Stromal cell of bone marrow (primary cell): ENCODE measurements at regions not wholly inside any gene's neighbourhood (a gene's known extent, or its start where the extent isn't known, plus 50 kb on each side); places are given as distances from the start of the nearest gene placed in this dataset.

Experiments
- DNase-seq: peaks from one replicate; pipeline ENCODE4 v3.0.0-alpha.2; 2012; ENCODE audit warnings: low read depth

GRCh38 chr6:81694855-81695254 is 57.6 kb downstream of the TENT5A start:
- no peak for DNase-seq

- DNase-seq, result no peak
Observed at GRCh38 chr6:81694207-81694606, 58.3 kb downstream of the TENT5A start.

GRCh38 chr6:81693266-81693665 is 59.2 kb downstream of the TENT5A start:
- no peak for DNase-seq

- DNase-seq, result no peak
Observed at GRCh38 chr6:81690073-81690472, 62.4 kb downstream of the TENT5A start.

- no peak for DNase-seq
Observed at GRCh38 chr6:81689580-81689979, 62.9 kb downstream of the TENT5A start.

GRCh38 chr6:81683912-81684311 is 68.6 kb downstream of the TENT5A start:
- DNase-seq, result no peak

- DNase-seq, result no peak
Observed at GRCh38 chr6:81682858-81683620, 69.4 kb downstream of the TENT5A start.

DNA sequence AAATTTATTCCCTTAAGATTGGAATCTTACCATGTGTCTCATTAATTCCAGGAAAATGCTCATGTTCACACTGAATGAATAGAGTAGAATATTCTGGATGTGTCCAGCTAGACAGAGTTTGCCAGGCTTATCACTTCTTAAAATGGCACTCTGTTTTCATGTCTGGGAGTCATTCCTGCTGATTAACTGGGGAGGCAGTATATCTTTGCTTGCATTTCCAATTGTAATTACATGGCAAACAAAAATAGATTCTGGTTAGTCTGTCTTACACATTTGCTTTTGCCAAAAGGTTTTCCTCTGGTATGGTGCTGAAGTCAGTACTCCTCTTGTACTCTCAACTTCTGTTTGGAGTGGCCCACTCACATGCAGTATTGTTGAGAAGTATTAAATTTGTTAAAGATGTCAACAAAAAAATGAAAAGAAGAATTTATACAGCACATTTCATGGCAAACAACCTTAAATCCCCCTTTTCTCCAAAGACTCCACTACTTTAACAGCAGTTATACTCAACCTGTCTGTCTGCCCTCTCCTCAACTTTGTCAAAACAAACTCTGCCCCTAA is 70.2 kb downstream of the TENT5A start:
- no peak for DNase-seq

DNA sequence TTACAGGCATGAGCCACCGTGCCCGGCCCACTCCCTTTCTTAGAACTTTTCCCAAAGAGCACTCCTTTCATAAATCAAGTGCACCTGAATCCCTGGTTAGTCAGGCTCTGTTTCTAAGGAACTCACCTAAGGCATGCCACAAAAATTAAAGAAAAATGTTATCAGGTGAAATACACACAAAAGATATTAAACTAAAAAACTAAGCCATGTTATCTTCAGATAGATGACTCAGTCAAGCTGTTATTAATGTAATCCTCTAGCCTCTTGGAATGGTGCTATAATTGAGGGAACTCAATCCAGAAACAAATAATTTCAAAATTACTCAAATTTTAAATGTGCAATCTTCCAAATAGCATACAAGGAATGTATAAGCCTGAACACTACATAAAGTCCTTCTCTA is 83.0 kb downstream of the TENT5A start:
- no peak for DNase-seq

- no peak for DNase-seq
Observed at GRCh38 chr6:81668615-81669047, 83.8 kb downstream of the TENT5A start.

- DNase-seq, result no peak
Observed at GRCh38 chr6:81666481-81666880, 86.0 kb downstream of the TENT5A start.

DNA sequence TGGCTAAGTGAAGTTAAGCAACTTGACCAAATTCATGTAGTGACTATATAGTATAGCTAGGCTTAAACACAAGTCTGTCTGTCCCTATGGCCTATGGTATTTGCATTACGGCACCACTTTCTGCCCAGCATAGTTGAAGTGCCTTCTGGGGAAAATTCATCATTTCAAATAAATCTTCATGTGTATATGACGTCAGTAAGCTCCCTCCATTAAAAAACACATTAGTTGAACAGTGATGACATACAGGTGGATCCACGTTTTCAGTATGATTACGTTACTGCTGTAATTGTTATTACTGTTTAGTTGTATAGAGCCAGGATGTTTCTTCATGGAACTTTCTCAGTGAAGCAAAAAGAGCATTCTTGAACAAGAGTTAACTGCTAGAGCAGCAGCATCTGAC is 96.2 kb downstream of the TENT5A start:
- no peak for DNase-seq

DNA sequence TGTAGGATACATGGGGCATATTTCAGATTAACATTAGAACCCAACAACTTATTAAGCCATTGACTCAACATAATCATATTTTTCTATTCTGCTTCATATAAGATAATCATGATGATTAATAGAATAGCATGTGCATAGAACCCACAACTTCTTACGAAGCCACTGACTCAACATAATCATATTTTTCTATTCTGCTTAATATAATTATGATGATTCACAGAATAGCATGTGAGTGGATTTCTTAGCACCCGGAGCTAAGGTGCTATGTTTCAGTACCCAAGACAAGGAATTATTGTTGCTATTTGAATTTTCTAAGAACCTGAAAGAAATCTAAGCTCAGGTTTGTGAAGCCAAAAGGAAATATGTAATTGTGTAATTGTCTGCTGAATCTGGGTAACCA is 96.8 kb downstream of the TENT5A start:
- DNase-seq, result no peak

DNA sequence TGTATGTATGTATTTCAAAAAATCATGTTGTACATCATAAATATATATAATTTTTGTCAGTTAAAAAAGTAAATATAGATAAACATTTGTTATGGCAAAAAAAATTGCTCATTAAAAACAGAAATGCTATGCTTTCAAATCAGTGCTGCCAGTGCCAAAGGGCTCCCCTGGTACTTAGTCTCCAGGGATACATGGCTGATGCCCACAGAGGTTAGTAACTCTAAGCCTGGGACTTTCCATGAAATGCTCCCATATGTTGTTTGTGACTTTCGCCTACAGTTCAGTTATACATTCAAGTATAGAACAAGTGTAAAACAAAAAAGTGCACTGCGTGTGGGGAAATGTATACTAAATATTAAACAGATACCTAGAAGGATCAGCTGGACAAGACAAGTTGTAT is 104.0 kb downstream of the TENT5A start:
- DNase-seq, result no peak

GRCh38 chr6:81643156-81643555 is 109.3 kb downstream of the TENT5A start:
- no peak for DNase-seq

DNA sequence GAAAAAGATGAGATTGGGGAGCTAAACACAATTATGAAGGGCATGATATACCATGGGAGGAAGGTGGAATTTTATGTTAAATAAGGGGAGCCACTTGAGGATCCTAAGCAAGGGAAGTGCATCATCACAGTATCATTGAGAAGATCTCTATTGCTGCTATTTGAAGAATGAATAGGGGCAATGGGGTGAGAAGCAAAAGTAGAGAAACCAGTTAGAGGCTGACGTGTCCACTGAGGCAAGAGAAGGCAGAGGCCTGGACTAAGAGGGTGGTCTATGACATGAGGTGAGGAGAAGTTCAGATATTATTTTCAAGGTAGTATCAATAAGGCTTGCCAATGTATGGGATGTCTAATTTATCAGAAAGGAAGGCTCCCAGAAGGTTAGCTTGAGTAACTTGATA is 111.6 kb downstream of the TENT5A start:
- DNase-seq, result no peak

DNA sequence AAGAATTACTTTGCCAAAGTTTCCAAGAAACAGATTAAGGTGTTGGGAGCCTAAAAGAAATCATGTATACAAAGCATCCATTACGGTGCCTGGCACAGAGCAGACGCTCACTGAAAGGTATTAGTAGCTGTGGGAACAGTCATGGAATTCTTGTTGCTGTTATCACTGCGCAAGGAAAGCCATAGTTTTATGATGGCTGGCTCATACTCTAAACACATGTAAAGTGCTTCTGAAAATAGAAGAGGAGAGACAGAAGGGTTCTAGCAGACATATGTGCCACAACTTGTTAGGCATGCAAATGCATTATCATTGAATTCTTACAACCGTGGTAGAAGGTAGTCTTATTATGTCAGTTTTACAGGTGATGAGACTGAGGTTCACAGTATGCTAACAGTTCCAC is 112.4 kb downstream of the TENT5A start:
- DNase-seq, result no peak

DNA sequence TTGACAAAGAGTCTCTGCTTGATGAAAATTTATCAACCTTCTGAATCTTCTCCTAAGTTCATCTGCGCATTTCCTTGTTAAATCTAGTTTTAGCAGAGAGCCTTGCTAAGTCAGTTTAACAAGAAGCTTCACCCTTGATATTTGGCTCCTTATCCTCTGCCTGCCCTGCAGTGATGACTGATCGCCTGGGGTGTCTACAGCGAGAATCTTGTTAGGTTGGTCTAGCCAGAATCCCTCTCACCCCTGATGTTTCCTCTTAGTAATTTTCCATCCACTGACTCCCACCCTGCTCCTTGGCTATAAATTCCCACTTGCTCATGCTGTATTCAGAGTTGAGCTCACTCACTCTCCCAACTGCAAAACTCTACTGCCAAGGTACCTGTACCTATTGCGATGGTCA is 114.1 kb downstream of the TENT5A start:
- no peak for DNase-seq

DNA sequence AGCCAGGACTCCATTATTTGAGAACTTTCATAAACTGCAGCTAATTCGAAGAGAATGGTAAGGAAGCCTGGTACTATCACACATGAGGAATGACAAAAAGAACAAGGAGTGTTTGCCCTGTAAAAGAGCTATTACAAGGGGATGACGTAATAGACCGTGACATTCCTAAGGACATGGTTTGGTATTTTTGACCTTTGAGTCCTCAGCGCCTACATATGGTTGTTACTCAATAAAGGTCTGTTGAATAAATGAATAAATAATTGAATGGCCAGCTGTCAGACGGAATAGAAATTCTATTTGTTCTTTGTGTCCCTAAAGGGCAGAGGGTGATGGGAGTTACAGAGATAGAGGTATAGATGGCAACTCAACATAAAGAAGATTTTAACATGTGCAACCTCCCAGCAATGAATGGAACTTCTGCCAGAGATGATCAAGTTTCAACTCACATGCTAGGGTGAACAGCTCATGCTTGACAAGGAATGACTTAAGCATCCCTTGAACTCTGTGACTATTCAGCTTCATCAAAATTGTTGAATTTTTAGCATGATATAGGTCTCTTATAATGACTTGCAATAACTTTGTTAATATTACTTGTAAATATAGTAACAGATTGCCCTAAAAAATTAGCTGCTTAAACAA is 115.4 kb downstream of the TENT5A start:
- no peak for DNase-seq

DNA sequence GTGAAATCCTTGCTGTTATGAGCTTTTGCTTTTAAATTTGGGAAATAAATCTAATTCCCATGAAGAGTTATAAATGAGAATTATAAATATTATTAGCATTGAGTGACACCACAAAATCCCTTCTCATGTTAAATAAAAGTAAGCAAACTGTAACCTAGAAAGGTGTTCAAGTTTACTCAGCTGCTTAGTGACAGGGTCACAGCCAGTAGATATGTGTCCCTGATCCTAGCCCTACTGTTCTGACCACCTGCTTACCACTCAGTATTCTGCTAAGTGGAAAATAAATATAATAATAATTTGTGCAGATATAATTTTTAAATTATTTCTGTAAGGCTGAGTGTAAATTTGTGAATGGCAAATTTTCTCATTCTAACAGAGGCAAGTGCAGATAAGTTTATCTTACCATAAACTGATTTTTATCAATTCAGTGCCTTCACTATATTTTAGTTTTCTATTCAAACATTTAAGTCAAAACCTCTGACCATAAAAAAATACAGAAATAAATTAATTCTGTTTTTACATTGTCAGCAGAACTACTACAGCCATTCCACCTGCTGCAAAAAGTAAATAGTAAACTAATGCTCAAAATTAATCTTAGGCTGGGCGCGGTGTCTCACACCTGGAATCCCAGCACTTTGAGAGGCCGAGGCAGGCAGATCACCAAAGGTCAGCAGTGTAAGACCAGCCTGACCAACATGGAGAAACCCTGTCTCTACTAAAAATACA is 118.2 kb downstream of the TENT5A start:
- DNase-seq, result no peak

DNA sequence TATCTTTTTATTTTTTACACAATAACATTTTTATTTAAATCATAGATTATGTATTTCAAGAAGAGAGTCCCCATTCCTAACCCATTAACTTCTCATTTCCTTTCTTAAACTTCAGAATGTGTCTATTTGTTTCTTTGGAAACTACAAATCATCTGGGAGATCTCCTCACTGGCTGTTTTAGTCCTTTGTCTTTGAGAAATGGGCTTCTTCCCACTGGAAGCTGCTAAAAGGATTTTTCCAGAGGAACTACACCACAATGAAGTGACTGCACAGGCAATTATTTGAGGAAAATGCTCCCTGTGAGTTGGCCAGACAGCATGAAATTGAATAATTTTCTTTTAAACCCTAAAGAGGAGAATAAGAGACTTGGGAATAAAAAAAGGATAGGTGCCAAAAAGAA is 119.1 kb downstream of the TENT5A start:
- DNase-seq, result no peak

GRCh38 chr6:81630719-81631118 is 121.8 kb downstream of the TENT5A start:
- no peak for DNase-seq

DNA sequence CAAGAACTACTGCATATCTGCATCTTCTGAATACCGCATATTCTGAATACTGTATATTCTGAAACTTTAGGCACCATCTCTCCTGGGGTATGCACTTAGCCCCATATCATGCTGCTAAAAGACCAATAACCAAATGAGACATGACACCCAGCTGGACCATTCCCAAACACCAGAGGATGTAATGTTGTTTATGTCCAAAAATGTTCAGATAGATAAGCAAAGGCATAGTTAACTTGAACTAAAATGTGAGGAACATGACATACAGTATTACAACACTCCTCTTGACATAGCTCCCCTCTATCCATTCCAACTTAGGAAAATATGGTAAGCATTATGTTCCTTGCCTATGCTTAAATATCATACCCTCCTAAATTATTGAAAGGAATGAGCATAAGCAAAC is 127.3 kb downstream of the TENT5A start:
- no peak for DNase-seq
